ENCODE measurements at regions not wholly inside any gene's neighbourhood (a gene's known extent, or its start where the extent isn't known, plus 50 kb on each side); places are given as distances from the start of the nearest gene placed in this dataset.

DNA sequence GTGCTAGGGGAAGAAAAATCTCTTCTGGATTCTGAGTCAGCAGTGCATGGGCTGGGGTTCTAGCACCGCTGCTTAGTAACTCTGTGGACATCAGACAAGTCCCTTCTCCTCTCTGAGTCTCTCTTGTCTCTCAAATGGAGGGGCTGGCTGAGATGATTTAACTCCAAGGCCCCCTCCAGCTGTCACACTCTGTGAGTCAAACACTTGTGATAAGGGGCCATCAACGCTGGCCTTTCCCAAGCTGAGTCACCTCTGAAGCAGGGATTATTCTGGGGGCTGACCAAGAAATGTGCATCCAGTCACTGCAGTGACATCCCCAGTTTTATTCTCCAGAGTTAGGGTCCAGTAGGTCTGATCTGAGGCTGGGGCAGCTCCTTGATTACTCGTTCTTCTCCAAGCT is 110.4 kb upstream of the ZNF462 start:
- H3K4me3 ChIP-seq (ENCODE audit: low read depth, low read length), result no peak overlapping the region
- no peak for DNase-seq (ENCODE audit: low read depth)
- TF ChIP-seq, protein P1, sequence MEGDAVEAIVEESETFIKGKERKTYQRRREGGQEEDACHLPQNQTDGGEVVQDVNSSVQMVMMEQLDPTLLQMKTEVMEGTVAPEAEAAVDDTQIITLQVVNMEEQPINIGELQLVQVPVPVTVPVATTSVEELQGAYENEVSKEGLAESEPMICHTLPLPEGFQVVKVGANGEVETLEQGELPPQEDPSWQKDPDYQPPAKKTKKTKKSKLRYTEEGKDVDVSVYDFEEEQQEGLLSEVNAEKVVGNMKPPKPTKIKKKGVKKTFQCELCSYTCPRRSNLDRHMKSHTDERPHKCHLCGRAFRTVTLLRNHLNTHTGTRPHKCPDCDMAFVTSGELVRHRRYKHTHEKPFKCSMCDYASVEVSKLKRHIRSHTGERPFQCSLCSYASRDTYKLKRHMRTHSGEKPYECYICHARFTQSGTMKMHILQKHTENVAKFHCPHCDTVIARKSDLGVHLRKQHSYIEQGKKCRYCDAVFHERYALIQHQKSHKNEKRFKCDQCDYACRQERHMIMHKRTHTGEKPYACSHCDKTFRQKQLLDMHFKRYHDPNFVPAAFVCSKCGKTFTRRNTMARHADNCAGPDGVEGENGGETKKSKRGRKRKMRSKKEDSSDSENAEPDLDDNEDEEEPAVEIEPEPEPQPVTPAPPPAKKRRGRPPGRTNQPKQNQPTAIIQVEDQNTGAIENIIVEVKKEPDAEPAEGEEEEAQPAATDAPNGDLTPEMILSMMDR (IDR thresholded peaks at IDR 0.05; ENCODE audit: low read depth, low read length, missing control alignments), result no peak

DNA sequence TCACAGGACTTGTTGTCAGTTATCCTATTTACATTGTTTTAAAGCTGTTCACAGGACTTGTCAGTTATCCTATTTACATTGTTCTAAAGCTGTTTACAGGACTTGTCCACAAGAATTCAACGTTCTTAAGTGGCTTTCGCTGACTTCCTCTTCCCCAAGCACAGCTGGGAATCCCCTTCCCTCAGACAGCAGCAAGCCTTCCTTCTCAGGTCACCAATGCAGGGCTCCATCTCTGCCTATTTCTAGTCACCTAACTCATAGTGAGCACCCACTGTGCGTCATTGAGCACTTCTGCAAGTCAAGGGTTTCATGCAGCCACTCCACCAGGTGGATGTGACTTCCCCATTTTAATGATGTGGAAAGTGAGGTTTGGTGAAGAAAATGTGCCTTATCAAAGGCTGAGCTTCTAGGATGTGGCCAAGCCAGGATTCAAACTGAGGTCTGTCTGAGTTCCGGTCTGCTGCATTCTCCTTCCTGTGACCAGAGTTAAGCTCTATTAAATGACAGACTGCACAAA is 109.8 kb upstream of the ZNF462 start:
- no peak overlapping the region for H3K4me3 ChIP-seq (ENCODE audit: low read depth, low read length)
- DNase-seq (ENCODE audit: low read depth), result peak; percentile 79
- TF ChIP-seq, protein P1 (IDR thresholded peaks at IDR 0.05; ENCODE audit: low read depth, low read length, missing control alignments), result no peak

DNA sequence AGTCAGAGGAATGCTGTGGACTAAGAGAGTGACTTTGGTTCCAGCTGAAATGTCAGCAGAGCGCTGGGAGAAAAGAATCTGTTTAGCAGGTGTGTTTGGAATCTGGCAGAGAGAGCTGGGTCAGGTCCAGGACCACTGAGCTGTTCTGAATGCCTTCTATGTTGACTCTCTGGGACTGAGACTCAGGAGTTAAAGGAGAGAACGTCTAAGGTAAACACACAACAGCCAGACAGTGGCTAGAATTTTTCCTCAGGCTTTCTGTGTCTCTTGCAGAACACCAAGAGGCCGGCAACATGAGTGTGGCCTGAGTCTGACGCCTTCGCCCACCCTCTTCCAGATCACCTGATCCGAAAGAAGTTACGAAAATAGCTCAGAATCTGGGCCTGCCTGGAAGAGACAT is 107.2 kb upstream of the ZNF462 start:
- TF ChIP-seq, protein P1 (IDR thresholded peaks at IDR 0.05; ENCODE audit: low read depth, low read length, missing control alignments), result no peak
- no peak overlapping the region for H3K4me3 ChIP-seq (ENCODE audit: low read depth, low read length)
- DNase-seq (ENCODE audit: low read depth), result no peak

DNA sequence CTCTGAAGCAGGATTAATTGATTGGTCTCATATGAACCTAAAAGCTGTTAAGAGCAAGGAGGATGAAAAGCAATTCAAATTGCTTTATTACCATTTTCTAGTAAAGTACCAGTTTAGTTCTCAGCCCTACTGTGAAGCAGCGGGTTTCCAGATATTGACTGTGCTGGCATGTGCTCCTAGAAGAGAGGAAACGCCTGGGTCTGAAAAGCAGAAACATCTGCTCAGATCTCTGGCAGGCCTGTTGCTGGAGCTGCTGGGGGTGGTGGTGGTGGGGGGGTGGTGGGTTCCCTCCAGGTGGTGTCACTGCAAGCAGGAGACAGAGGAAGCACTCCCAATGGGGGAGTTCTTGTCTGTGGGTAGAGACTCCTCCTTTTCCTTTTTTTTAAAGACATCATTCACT is 105.5 kb upstream of the ZNF462 start:
- no peak for DNase-seq (ENCODE audit: low read depth)
- no peak overlapping the region for H3K4me3 ChIP-seq (ENCODE audit: low read depth, low read length)
- TF ChIP-seq, protein P1 (IDR thresholded peaks at IDR 0.05; ENCODE audit: low read depth, low read length, missing control alignments), result no peak

DNA sequence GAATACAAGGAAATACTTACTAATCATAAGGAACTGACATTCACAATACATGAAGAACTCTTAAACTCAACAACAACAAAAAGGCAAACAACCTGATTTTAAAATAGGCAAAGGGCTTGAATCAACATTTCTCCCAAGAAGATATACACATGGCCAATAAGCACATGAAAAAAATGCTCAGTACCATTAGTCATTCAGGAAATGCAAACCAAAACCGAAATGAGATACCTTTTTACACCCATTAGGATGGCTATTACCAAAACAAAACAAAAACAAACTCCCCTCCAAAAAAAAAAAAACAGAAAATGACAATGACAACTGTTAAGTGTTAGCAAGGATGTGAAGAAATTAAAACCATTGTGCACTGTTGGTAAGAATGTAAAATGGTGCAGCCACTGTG is 104.1 kb upstream of the ZNF462 start:
- no peak overlapping the region for H3K4me3 ChIP-seq (ENCODE audit: low read depth, low read length)
- TF ChIP-seq, protein P1 (IDR thresholded peaks at IDR 0.05; ENCODE audit: low read depth, low read length, missing control alignments), result no peak
- DNase-seq (ENCODE audit: low read depth), result peak; percentile 25

DNA sequence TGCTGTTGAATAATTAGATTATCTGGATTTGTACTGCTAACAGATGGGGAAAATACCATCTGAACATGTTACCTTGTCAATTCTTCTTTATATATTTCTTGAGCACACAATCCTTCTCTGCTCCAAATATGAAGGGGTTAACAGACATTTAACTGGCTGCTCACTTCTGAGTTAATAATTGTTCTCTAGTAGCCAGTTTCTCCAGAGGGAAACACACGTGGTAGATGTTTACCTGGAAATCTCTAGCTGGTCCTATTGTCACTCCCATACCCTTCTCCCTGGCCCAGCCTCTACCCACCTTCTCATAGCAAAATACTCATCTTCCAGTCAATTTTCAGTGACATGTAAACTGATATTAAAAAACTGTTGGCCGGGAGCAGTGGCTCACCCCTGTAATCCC is 101.5 kb upstream of the ZNF462 start:
- H3K4me3 ChIP-seq (ENCODE audit: low read depth, low read length), result no peak overlapping the region
- DNase-seq (ENCODE audit: low read depth), result no peak
- TF ChIP-seq, protein P1 (IDR thresholded peaks at IDR 0.05; ENCODE audit: low read depth, low read length, missing control alignments), result no peak

DNA sequence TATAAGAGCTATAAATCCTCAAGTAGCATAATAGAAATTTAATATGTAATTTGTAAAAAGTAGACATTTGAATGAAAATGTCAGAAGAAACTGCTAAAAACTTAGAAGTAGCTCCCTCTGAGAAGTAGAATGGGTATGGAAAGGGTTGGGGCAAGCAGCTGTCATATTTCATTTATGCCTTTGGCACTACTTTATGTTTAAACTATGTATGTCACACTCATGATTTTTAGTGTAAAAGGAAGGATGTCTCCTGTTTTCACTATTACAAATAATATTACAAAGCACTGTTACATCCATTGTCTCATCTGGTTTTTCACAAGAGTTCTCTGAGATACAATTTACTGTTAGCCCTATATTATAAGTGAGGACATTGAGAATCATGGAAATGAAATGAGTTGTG is 96.3 kb upstream of the ZNF462 start:
- TF ChIP-seq, protein P1 (IDR thresholded peaks at IDR 0.05; ENCODE audit: low read depth, low read length, missing control alignments), result no peak
- DNase-seq (ENCODE audit: low read depth), result no peak
- no peak overlapping the region for H3K4me3 ChIP-seq (ENCODE audit: low read depth, low read length)

All from GM12864 (cell line).